GM19025 (cell line): ENCODE measurements at regions not wholly inside any gene's neighbourhood (a gene's known extent, or its start where the extent isn't known, plus 50 kb on each side); places are given as distances from the start of the nearest gene placed in this dataset.
A peak's percentile ranks its signal among the peaks of the same experiment; 100 is the strongest.
"Not testable (repeated sequence)": the region's sequence is repeated elsewhere in the genome, so short reads cannot be mapped to it uniquely, and the experiment has no call there.

Experiments used
- ATAC-seq: cut with Tn5 transposase; IDR thresholded peaks from one replicate; pipeline ENCODE4 v1.9.1; 2021; ENCODE audit warnings: mild to moderate bottlenecking, low read depth, moderate library complexity; ENCODE audit not compliant: unreplicated experiment

GRCh38 chr9:105021917-105022316 lies 94.0 kb upstream of the ABCA1 start:
- no peak for ATAC-seq

GRCh38 chr9:105022545-105022944 lies 94.6 kb upstream of the ABCA1 start:
- ATAC-seq, result not testable (repeated sequence)

- no peak for ATAC-seq
These were observed 95.8 kb upstream of the ABCA1 start for GRCh38 chr9:105023788-105024187.

- ATAC-seq, result no peak
These were observed 96.6 kb upstream of the ABCA1 start for GRCh38 chr9:105024529-105024928.

- no peak for ATAC-seq
These were observed 98.5 kb upstream of the ABCA1 start for GRCh38 chr9:105026451-105026850.

- no peak for ATAC-seq
These were observed 99.1 kb upstream of the ABCA1 start for GRCh38 chr9:105027084-105027483.

GRCh38 chr9:105030285-105030684 lies 102.3 kb upstream of the ABCA1 start:
- ATAC-seq, result no peak

GRCh38 chr9:105037139-105037538 lies 109.2 kb upstream of the ABCA1 start:
- ATAC-seq, result no peak

GRCh38 chr9:105038051-105038450 lies 110.1 kb upstream of the ABCA1 start:
- ATAC-seq, result no peak

- no peak for ATAC-seq
These were observed 111.3 kb upstream of the ABCA1 start for GRCh38 chr9:105039175-105039799.

GRCh38 chr9:105043370-105043936 lies 115.5 kb upstream of the ABCA1 start:
- no peak for ATAC-seq

GRCh38 chr9:105044518-105044917 lies 116.6 kb upstream of the ABCA1 start:
- no peak for ATAC-seq

- ATAC-seq, result no peak
These were observed 119.2 kb upstream of the ABCA1 start for GRCh38 chr9:105046907-105047741.

GRCh38 chr9:105047742-105048041 lies 119.7 kb upstream of the ABCA1 start:
- no peak for ATAC-seq

- ATAC-seq, result no peak
These were observed 120.4 kb upstream of the ABCA1 start for GRCh38 chr9:105048331-105048730.

- no peak for ATAC-seq
These were observed 122.3 kb upstream of the ABCA1 start for GRCh38 chr9:105050296-105050695.

- no peak for ATAC-seq
These were observed 123.9 kb upstream of the ABCA1 start for GRCh38 chr9:105051897-105052296.

GRCh38 chr9:105052346-105052745 lies 124.4 kb upstream of the ABCA1 start:
- ATAC-seq, result no peak

- peak; percentile 92 for ATAC-seq
These were observed 125.3 kb upstream of the ABCA1 start for GRCh38 chr9:105053209-105053652.

- ATAC-seq, result no peak
These were observed 126.5 kb upstream of the ABCA1 start for GRCh38 chr9:105054491-105054890.

- no peak for ATAC-seq
These were observed 128.0 kb upstream of the ABCA1 start for GRCh38 chr9:105055917-105056316.

GRCh38 chr9:105057551-105057950 lies 129.6 kb upstream of the ABCA1 start:
- no peak for ATAC-seq
